ENCODE measurements at regions not wholly inside any gene's neighbourhood (a gene's known extent, or its start where the extent isn't known, plus 50 kb on each side); places are given as distances from the start of the nearest gene placed in this dataset.

DNA sequence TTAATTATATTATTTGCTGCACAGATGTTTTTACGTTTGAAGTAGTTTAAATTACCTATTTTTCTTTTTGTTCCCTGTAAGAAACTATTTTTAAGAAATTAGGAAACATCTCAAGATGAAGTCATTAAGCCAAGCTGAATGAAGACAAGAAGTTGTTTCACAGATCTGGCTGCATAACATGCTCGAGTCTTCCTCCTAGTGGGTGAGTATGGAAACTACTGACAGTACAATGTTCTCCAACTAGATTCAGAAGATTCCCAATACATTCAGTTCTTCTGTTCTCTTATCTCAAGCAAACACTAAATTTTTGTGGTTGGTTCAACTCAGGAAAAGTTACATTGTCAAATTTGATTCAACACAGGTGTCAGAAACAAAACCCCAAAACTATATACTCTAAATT lies 256.8 kb upstream of the VCX start:
- TF ChIP-seq, protein P1, sequence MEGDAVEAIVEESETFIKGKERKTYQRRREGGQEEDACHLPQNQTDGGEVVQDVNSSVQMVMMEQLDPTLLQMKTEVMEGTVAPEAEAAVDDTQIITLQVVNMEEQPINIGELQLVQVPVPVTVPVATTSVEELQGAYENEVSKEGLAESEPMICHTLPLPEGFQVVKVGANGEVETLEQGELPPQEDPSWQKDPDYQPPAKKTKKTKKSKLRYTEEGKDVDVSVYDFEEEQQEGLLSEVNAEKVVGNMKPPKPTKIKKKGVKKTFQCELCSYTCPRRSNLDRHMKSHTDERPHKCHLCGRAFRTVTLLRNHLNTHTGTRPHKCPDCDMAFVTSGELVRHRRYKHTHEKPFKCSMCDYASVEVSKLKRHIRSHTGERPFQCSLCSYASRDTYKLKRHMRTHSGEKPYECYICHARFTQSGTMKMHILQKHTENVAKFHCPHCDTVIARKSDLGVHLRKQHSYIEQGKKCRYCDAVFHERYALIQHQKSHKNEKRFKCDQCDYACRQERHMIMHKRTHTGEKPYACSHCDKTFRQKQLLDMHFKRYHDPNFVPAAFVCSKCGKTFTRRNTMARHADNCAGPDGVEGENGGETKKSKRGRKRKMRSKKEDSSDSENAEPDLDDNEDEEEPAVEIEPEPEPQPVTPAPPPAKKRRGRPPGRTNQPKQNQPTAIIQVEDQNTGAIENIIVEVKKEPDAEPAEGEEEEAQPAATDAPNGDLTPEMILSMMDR (IDR thresholded peaks at IDR 0.05), result peak; percentile 8 to 28 (median 22)
- no peak for TF ChIP-seq POLR2AphosphoS5 (IDR thresholded peaks at IDR 0.05)
- TF ChIP-seq POLR2A (IDR thresholded peaks at IDR 0.05), result no peak
